Globus pallidus (tissue), 1 donor: ENCODE measurements at regions not wholly inside any gene's neighbourhood (a gene's known extent, or its start where the extent isn't known, plus 50 kb on each side); places are given as distances from the start of the nearest gene placed in this dataset.

ENCODE experiments used
- DNase-seq: peaks from one replicate; pipeline ENCODE4 v3.0.0-alpha.2; 2015; ENCODE audit warnings: low spot score

- no peak for DNase-seq
Observed at GRCh38 chr2:120401275-120402066, 55.5 kb downstream of the INHBB start.

DNA sequence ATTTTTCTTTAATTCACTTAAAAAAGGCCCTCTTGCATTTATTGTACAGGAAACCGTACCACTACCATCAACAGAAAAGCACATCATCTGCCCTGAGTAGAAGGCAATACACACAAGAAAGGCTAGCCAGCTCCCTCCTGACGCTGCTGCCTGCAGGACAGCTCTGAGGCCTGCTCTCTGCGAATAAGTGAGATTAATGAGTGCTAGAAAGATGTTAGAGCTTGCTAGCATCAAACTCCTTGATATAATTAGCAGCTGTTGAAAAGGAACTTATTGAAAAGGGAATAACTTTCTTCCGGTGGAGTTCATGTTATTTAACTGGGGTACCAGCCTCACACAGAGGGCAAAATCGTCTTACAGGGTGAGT is 56.1 kb downstream of the INHBB start:
- no peak for DNase-seq

- no peak for DNase-seq
Observed at GRCh38 chr2:120402508-120402907, 56.6 kb downstream of the INHBB start.

GRCh38 chr2:120403261-120403660 is 57.3 kb downstream of the INHBB start:
- no peak for DNase-seq

DNA sequence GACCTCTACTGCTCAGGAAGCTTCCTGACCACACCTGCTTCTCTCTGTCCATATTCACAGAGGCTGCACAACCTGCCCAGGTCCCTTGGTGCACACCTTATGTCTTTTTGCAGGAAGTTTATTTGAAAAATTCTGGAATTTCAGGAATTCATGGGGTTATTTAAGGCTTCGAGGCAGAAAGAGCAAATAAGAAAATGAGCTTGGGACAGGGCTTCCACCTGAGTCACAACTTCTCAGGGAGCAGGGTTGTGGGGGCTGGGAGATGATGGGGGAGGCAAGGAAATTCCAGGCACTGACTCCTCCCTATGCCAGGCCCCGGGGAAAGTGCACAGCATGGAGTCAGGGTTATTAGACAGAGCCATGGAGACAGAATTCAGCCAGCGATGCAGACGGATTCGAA is 57.7 kb downstream of the INHBB start:
- DNase-seq: no peak

DNA sequence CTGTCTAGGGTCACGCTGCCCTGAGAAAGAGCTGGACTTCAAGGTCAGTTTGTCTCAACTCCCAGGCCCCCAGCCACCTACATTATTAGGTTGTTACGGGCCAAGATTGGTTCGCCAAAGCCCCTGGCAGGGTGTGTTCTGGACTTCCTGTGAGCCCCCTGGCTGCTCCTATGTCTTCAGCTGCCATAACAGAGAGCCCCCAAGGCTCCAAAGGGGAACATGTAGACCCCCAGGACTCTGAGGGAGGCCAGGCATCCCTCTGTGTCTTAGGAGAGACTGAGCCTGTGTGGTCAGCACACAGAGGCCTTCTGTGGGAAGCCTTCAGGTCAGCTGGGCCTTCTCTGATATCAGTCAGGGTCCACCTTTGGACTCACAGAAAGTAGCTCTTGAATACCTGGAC is 58.3 kb downstream of the INHBB start:
- DNase-seq: no peak

DNA sequence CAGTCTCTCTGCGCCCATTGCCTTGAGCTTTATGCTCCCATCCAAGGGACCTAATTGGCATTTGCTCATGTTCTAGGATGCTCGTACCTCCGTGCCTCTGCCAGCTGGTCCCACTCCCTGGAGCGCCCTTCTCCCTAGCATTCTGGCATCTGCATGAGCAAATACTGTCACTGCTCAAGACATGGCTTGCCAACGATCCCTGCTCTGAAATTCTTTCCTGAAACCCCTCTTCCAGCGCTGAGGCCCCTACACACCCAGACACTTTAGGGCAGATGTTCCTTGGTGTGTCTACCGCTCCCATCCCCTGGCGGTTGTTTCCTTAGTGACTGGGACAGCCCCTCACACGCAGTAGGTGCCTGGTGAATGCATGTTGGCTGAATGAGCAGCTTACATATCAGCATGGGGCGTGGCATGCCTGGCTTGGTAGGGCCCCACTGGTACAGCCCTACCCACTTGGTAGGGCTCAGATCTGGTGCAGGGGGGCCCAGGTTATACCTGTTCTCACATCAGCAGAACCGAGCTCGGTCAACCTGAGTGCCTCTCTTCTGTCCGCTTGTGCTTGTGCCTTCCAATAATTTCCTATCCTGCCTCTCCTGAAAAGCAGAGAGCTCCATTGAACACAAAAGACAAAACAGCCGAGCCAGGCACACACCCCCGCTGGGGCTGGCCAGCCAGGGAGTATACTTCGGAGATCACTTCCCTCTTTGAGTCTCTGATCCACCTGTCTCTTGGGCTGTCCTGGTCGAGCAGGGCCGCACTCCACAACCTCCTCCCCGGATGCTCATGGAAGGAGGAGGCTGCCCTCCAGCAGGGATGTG is 59.2 kb downstream of the INHBB start:
- DNase-seq: no peak

GRCh38 chr2:120405759-120406099 is 59.8 kb downstream of the INHBB start:
- DNase-seq: no peak

DNA sequence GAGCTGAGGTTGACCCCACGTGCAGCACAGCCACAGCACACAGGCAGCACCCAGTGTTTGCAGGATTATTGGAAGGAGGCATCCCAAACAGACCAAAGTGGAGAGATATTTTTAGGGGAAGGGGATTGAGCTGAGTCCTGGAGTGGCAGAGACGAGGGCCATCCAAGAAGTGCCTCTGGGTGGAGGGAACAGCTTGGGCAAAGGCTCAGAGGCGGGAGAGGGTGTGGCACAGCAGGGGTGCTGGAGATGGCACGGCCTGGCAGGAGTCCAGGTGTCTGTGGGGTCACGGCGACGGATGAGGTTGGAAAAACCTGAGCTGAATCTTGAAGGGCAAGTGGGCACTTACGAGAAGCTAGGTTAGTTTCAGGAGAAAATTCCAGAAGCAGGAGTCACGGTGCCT is 60.6 kb downstream of the INHBB start:
- DNase-seq: no peak

DNA sequence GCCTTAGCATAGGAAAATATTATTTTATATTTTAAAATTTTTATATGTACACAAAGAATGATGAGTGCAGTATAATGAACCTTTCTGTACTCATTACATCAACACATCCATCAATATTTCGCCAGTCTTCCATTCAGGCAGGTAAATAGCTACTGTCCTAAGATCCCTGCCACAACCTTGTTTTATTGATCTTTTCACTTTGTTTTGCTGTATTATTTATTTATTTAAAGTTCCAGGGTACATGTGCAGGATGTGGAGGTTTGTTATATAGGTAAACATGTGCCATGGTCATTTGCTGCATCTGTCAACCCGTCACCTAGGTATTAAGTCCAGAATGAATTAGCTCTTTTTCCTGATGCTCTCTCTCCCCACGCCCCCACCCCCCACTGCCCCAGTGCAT is 64.6 kb downstream of the INHBB start:
- no peak for DNase-seq

GRCh38 chr2:120415060-120415459 is 69.1 kb downstream of the INHBB start:
- DNase-seq: no peak

DNA sequence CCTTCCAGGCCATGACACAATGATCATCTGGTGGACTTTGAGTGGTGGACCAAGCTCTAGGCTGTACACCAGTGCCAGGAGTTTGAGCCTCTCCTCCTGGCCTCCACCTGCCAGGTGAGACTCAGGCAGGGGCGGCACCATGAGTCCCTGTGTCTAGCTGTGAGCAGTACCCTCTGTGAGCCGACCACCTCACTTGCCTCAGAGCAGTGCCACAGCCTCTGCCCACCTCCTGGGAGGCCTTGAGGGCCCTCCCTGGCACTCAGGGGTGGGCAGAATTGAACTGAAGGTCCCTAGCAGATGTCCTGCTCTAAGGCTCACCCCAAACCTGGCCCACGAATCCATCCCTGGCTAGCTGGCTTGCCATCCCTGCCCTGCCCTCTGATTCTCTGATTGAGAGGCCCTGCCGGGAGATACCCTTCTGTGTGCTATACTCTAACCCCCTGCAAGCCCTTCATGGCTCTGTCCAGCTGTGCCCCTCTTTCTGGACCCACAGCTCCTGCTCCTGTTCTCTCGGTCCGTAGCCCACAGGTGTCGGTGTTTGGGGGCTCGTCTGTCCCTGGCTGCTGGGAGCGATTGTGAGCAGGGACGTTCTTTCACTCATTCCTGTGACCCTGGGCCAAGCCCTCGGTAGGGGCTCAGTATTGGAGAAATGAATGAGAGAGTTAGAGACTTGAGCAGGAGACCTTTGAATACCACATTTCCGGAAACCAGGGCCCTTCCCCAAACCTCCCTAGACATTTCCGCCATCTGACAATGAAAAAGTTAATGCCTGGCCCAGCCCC is 70.0 kb downstream of the INHBB start:
- DNase-seq: no peak

DNA sequence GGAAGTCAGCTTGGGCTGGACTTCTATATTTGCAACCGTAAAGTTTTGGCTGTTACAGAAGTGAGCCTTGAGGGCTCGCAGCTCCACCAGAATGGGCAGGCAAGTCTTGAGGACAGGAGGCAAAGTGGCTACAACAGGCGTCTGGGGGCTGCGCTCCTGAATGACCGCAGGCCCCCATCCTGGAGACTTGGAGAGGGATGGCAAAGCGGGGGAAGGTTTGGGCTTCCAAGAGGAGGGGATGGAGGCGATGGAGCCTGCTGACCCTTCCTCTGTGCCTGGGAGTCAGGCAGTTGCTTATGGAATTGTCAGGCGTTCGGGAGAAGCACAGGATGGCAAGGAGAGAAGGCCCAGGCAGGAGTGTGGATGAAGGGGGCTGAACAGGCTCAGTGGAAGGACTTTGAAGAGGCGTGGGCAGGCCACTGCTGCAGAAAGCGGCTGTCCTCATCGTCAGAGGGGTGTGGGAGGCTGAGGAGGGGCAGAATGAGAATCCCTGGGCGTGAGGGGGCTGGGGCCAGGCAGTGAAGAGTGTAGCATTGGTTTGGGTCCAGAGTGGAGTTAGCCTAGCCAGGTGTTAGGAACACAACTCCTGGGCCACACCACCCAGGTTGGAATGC is 72.3 kb downstream of the INHBB start:
- no peak for DNase-seq

- DNase-seq: no peak
Observed at GRCh38 chr2:120419073-120419472, 73.1 kb downstream of the INHBB start.

DNA sequence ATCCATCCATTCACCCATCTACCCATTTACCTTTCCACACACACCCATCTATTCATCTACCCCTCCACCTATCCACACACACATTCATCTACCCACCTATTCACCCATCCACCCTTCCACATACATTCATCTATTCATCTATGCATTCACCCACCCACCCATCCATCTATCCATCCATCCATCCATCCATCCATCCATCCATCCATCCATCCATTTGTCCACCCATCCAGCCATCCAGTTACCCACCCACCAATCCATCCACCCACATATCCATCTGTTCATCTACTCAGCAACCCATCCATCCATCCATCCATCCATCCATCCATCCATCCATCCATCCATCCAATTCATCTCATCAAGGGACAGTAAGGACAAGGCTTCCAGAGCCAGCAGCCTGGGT is 74.0 kb downstream of the INHBB start:
- no peak for DNase-seq

- DNase-seq: no peak
Observed at GRCh38 chr2:120421126-120421829, 75.3 kb downstream of the INHBB start.

DNA sequence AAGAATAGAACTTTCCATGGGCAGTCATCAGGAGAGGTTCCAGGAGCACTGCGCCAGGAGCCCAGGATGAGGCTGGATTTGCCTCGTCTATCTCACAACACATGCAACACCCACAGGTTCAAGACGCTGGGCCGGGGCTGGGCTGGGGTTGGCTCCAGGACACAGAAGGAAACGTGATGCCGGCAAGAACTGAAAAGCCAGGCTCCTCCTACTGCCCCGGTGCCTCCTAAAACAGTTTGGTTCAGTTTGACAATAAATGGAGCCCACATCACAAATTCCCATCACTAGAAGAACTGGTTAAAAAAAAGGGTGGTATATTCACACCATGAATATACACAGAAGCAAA is 75.9 kb downstream of the INHBB start:
- no peak for DNase-seq

- DNase-seq: no peak
Observed at GRCh38 chr2:120422465-120423160, 76.7 kb downstream of the INHBB start.

- DNase-seq: no peak
Observed at GRCh38 chr2:120423167-120423943, 77.4 kb downstream of the INHBB start.

GRCh38 chr2:120424274-120424796 is 78.4 kb downstream of the INHBB start:
- no peak for DNase-seq
